HG03108 (cell line): ENCODE measurements at regions not wholly inside any gene's neighbourhood (a gene's known extent, or its start where the extent isn't known, plus 50 kb on each side); places are given as distances from the start of the nearest gene placed in this dataset.
"Not testable (repeated sequence)": the region's sequence is repeated elsewhere in the genome, so short reads cannot be mapped to it uniquely, and the experiment has no call there.

Experiments
- ATAC-seq: cut with Tn5 transposase; IDR thresholded peaks from one replicate; pipeline ENCODE4 v1.9.1; 2021; ENCODE audit warnings: moderate library complexity; ENCODE audit not compliant: unreplicated experiment

DNA sequence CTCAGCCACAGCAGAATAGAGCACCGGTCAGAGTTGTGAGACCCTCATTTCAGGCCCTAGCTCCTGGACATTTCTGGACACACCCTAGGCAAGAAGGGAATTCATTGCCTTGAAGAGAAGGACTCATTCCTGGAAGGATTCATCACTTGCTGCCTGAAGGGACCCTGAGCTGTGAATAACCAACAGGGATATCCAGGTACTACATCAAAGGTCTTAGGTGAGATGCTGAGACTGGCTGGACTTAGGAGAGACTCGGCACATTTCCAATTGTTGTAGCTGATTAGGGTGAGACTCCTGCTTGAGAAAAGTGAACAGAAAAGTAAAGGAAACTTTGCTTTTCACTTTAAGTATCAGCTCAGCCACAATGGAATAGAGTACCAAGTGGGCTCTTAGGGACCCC is 208.1 kb upstream of the CDKN2B start:
- ATAC-seq, result no peak

DNA sequence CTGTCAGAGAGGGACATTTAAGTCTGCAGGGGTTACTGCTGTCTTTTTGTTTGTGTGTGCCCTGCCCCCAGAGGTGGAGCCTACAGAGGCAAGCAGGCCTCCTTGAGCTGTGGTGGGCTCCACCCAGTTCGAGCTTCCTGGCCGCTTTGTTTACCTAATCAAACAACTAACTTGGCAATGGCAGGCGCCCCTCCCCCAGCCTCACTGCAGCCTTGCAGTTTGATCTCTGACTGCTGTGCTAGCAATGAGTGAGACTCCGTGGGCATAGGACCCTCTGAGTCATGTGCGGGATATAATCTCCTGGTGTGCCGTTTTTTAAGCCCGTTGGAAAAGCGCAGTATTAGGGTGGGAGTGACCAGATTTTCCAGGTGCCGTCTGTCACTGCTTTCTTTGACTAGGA is 216.8 kb upstream of the CDKN2B start:
- not testable (repeated sequence) for ATAC-seq

- no peak for ATAC-seq
Measured at GRCh38 chr9:22227986-22228385, 218.6 kb upstream of the DMRTA1 start.

GRCh38 chr9:22228542-22228941 is 218.1 kb upstream of the DMRTA1 start:
- no peak for ATAC-seq

- no peak for ATAC-seq
Measured at GRCh38 chr9:22229069-22229468, 217.6 kb upstream of the DMRTA1 start.

- ATAC-seq, result not testable (repeated sequence)
Measured at GRCh38 chr9:22231309-22231708, 215.3 kb upstream of the DMRTA1 start.

DNA sequence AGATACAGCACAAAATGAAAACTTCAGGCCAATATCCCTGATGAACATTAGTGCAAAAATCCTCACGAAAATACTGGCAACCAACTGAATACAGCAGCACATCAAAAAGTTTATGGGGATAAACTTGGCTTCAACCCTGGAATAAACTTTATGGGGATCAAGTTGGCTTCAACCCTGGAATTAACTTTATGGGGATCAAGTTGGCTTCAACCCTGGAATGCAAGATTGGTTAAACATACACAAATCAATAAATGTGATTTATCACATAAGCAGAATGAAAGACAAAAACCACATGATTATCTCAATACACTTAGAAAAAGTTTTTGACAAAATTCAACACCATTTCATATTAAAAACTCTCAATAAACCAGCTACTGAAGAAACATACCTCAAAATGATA is 213.7 kb upstream of the DMRTA1 start:
- no peak for ATAC-seq

DNA sequence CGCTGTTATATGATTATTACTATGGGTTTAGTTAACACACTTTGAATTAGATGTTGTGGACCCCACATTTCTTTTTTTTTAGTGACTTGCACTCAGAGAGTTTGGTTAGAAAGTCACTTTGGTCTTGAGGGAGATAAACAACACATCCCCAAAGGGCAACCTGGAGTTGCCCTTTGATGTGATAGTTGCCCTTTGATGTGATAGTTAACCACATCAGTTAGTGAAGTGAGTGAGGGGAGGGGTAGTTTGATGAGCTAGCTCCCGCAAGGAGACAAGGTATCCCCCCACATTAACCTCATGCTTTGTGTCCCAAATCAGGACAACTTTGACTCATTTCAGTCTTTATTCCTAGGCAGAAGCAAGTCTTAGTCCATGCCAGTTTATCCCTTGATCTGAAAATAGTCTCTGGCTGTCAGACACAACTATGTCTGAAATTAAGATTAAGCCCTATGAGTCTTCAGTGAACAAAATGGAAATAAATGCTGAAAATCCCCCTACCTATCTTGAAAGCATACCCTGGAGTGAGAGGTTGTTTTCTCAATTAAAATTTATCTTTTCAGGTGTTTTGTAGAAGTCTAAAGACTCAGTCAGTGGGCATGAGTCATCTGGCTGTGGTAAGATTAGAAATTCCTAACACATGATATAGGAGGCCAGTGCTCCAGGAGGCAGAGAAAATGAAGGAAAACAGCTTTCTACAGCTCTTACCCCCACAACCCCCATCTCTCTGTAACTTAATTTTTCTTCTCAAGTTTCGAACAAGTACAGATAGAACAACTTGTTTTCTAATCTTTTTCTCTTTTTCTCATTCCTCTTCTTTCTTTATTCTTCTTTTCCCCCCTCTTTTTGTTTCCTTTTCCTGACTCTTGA is 208.9 kb upstream of the DMRTA1 start:
- no peak for ATAC-seq

DNA sequence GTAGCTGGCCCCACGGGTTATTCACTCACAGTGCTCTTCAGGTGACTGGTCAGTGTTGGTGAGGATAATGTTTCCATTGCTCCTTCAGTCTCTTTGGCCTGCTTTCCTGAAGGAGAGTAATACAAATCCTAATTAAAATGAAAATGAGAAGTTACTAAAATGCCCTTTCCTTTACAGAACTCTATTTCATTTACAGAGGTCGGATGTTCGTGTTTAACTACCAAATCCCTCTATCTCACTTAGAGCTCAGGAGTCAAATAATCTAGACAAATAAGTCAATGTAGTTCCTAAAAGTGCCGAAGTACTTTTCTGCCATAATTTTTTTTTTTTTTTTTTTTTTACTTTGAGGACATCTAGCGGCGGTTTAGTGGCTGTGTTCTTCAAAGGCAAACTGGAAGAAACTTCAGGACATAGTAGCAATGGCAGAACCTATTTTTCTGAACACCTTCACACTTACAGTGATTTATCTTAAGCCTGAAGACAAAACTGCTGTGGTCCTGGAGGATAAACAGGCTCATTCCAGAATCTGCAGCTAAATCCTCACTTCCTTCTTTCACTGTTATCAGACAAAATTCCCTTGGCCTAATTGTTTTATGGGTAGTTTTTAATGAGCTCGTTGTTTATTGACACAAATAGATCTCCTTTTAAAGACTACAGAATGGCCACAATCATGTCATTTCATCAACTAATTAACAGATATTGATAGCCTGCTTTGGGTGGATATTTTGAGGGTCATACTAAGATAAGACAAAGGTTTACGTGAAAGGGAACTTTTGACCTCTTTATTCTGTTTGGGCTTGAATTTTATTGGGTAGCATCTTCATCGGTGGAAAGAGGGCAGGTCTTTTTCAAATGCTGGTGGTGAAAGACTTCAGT is 207.6 kb upstream of the DMRTA1 start:
- no peak for ATAC-seq

DNA sequence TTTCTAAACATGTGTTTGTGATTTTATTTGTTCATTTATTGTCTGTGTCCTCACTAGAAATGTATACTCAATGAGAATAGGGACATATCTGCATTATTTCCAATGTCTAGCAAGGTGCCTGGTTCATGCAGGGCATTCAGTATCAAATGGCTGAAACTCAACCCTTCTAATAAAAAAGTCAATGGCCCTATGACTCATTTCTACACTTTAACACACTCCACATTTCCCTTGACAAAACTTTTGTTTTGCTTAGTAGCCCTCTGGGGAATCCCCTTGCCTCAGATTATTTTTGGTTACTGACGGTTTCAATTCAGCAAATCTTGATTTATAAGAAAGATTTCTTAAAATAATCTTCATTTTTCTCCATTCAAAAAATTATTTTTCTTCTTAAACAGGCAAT is 206.0 kb upstream of the DMRTA1 start:
- peak; percentile 76 for ATAC-seq

- no peak for ATAC-seq
Measured at GRCh38 chr9:22241024-22241423, 205.6 kb upstream of the DMRTA1 start.

DNA sequence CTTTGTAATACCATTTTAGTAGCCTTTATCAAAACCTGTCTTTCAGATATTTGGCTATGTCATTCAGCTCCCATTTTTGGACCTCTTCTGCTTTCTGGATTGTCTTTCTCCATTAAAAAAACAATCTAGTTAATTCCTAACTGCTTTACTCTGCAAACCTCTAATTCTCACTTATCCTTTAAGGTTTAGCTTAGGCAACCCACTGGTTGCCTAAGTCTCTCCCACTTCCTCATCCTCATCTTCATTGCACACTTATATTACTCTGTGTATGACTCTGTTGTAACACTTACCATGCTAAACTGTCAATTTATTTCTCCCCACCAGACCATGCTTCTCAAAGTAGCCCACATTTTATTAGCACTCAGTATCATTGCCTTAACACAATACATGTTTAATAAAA is 205.0 kb upstream of the DMRTA1 start:
- ATAC-seq, result no peak

DNA sequence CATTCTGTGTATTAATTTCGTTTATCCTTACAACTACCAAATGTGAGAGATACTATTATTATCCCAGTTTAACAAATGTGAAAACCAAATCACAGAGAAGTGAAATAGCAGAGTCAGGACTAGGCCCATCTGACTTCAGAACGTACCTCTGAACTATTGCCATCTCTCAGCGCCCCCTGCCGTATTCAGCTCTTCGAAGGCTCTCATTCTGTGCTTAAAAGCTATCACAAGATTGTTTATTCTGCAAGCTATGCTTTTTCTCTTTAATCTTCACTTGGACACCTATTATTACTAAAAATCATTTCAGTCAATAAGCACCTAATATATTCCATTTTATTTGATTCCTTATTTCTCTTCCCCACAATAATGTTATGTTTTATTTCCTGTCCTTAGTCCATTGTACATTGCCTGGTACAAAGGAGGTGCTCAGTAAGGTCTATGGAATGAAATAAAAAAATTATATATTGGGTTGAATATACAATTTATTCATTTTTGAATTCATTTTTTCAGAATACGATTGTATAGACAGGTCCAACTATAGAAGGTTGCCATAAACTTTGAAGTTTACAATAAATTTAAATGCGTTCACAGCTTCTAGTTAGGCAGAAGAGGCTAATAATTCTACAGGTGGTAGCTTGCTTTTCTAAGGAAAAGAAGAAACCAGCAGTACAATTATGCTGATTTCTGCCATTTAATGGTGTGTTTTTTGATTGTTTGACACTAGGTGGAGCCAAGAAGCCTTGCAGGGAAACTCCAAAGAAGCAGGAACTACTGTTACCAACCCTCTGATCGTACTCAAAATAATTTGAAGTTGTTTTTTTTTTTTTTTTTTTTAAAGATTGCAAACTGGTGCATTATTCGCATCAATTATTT is 202.2 kb upstream of the DMRTA1 start:
- no peak for ATAC-seq

DNA sequence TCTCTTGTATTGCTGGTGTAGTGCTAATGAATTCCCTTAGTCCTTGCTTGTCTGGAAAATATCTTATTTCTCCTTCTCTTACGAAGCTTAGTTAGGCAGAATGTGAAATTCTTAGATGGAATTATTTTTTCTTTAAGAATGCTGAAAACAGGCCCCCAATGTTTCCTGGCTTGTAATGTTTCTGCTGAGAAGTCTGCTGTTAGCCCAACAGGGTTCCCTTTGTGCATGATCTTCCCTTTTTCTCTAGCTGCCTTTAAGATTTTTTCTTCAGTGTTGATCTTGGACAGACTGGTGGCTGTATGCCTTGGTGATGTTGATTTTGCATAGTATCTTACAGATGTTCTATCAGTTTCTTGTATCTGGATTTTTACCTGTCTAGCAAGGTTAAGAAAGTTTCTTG is 191.3 kb upstream of the DMRTA1 start:
- ATAC-seq, result no peak

GRCh38 chr9:22256381-22256780 is 190.2 kb upstream of the DMRTA1 start:
- ATAC-seq, result no peak

- no peak for ATAC-seq
Measured at GRCh38 chr9:22257026-22257816, 189.4 kb upstream of the DMRTA1 start.

DNA sequence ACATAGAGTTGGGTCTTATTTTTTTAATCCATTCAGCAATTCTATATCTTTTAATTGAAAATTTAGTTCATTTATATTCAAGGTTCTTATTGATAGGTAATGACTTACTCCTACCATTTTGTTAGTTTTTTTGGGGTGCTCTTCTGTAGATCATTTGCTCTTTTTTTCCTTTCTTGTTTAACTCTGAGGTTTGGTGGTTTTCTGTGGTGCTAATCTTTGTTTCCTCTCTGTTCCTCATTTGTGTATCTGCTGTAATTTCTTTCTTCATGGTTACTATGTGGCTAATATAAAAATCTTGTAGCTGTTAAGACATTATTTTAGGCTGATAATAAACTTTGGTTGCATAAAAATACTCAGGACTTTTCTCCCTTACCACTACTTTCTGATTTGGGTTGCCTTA is 181.6 kb upstream of the DMRTA1 start:
- ATAC-seq, result no peak

GRCh38 chr9:22265534-22265933 is 181.1 kb upstream of the DMRTA1 start:
- ATAC-seq, result no peak

- ATAC-seq, result no peak
Measured at GRCh38 chr9:22274477-22274876, 172.1 kb upstream of the DMRTA1 start.

DNA sequence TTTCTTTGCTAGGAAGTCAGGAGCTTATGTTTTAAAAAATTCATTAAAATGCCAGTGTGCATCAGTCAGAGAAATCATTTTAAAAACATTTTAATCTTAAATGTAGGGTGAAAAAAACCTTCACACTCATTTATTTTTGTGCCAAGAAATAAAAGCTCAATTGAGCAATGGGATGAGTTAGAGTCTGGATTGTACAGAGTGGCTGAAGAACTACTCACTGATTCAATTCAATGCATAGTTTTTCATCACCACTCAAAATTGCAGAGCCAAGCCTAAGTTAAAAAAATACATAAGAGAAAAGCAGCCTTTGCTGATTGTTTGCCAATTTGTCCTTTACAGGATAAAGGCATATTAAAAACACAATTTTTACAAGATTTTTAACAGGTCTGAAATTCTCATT is 168.2 kb upstream of the DMRTA1 start:
- ATAC-seq, result no peak
